GM18870 (cell line): ENCODE measurements at regions not wholly inside any gene's neighbourhood (a gene's known extent, or its start where the extent isn't known, plus 50 kb on each side); places are given as distances from the start of the nearest gene placed in this dataset.
A peak's percentile ranks its signal among the peaks of the same experiment; 100 is the strongest.

Experiments
- ATAC-seq: cut with Tn5 transposase; IDR thresholded peaks from one replicate; pipeline ENCODE4 v1.9.1; 2021; ENCODE audit warnings: moderate library complexity; ENCODE audit not compliant: unreplicated experiment

- no peak for ATAC-seq
These were observed 111.4 kb downstream of the PLEKHG1 start for GRCh38 chr6:150711061-150711460.

GRCh38 chr6:150711584-150712504 is 112.2 kb downstream of the PLEKHG1 start:
- no peak for ATAC-seq

- ATAC-seq: no peak
These were observed 113.0 kb downstream of the PLEKHG1 start for GRCh38 chr6:150712505-150713252.

- ATAC-seq: no peak
These were observed 113.8 kb downstream of the PLEKHG1 start for GRCh38 chr6:150713487-150713886.

GRCh38 chr6:150713931-150714330 is 114.2 kb downstream of the PLEKHG1 start:
- ATAC-seq: no peak

GRCh38 chr6:150715133-150715532 is 115.4 kb downstream of the PLEKHG1 start:
- ATAC-seq: no peak

GRCh38 chr6:150717419-150717818 is 117.7 kb downstream of the PLEKHG1 start:
- ATAC-seq: no peak

- ATAC-seq: no peak
These were observed 119.5 kb downstream of the PLEKHG1 start for GRCh38 chr6:150719099-150719766.

GRCh38 chr6:150719831-150720230 is 120.1 kb downstream of the PLEKHG1 start:
- ATAC-seq: no peak

- peak; percentile 97 for ATAC-seq
These were observed 121.1 kb downstream of the PLEKHG1 start for GRCh38 chr6:150720774-150721233.

GRCh38 chr6:150721418-150722266 is 122.0 kb downstream of the PLEKHG1 start:
- ATAC-seq: no peak

GRCh38 chr6:150722614-150723344 is 123.1 kb downstream of the PLEKHG1 start:
- no peak for ATAC-seq

GRCh38 chr6:150723345-150723658 is 123.6 kb downstream of the PLEKHG1 start:
- ATAC-seq: no peak

- ATAC-seq: no peak
These were observed 124.2 kb downstream of the PLEKHG1 start for GRCh38 chr6:150723857-150724256.

- ATAC-seq: no peak
These were observed 126.1 kb downstream of the PLEKHG1 start for GRCh38 chr6:150725795-150726194.

- no peak for ATAC-seq
These were observed 129.6 kb downstream of the PLEKHG1 start for GRCh38 chr6:150729188-150729748.

GRCh38 chr6:150730801-150731457 is 131.2 kb downstream of the PLEKHG1 start:
- ATAC-seq: no peak

- peak; percentile 61 for ATAC-seq
These were observed 132.6 kb upstream of the MTHFD1L start for GRCh38 chr6:150732765-150733539.
